Naive B cell (primary cell): ENCODE measurements at regions not wholly inside any gene's neighbourhood (a gene's known extent, or its start where the extent isn't known, plus 50 kb on each side); places are given as distances from the start of the nearest gene placed in this dataset.

Experiments used
- ATAC-seq, 2 donors: fragments of 150-1000 bp; cut with Tn5 transposase; 2 replicates each; pipeline ENCODE4 v1.10.0; 2021; ENCODE audit warnings: low read depth in 2 of 2, mild to moderate bottlenecking in 2 of 2, moderate library complexity in 2 of 2
- DNase-seq: peaks from one replicate; pipeline ENCODE4 v3.0.0; 2022
- H3K27ac Mint-ChIP-seq, 6 donors: one replicate each; pipeline ENCODE4 v1.8.0; 2020 to 2022; ENCODE audit warnings: mild to moderate bottlenecking in 6 of 6, mixed read lengths in 6 of 6, moderate library complexity in 5 of 6, inconsistent platforms in 2 of 6
- H3K27me3 Mint-ChIP-seq, 3 donors: one replicate each; pipeline ENCODE4 v1.8.0; 2021 to 2022; ENCODE audit warnings: mixed read lengths in 3 of 3, mild to moderate bottlenecking in 1 of 3
- H3K36me3 Mint-ChIP-seq, 2 donors: one replicate each; pipeline ENCODE4 v1.8.0; 2020 to 2022; ENCODE audit warnings: mixed read lengths in 2 of 2, inconsistent platforms in 1 of 2, mild to moderate bottlenecking in 1 of 2
- H3K4me1 Mint-ChIP-seq, 3 donors: one replicate each; pipeline ENCODE4 v1.8.0; 2020 to 2022; ENCODE audit warnings: mixed read lengths in 3 of 3, inconsistent platforms in 1 of 3, mild to moderate bottlenecking in 1 of 3, moderate library complexity in 1 of 3
- H3K4me3 Mint-ChIP-seq, 8 donors: one replicate each; pipeline ENCODE4 v1.8.0; 2020 to 2022; ENCODE audit warnings: mild to moderate bottlenecking in 8 of 8, mixed read lengths in 8 of 8, moderate library complexity in 8 of 8, inconsistent platforms in 2 of 8
- H3K9me3 Mint-ChIP-seq, 7 donors: one replicate each; pipeline ENCODE4 v1.8.0; 2020 to 2022; ENCODE audit warnings: mixed read lengths in 7 of 7, mild to moderate bottlenecking in 5 of 7, inconsistent platforms in 2 of 7, moderate library complexity in 1 of 7

DNA sequence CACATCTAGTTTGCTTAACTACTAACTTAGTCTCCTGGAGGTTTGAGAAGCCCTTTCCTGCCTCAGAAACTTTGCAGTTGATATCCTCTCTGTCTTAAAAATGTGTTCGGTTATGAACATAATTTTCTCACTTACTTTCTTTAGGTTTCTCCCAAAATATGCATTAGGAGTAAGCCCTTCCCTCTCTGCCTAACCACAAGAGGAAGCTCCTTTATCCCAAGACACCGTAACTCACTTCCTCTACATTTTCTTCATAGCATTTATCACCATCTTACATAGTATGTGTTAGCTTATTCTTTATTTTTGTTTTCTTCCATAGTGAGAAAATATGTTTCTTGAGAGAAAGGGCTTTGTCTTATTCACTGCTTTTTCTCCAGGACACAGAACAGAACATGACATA, 952.5 kb upstream of the ATXN8OS start:
- Mint-ChIP-seq H3K27ac (no peak overlapping the region), H3K27me3 (no peaks in the 10 kb centered on the region), H3K9me3 (peaks cover 0 to 8% (median 2%) of the 10 kb centered on the region in 7 donors), H3K4me1 (no peaks in the 10 kb centered on the region), H3K36me3 (no peaks in the 10 kb centered on the region), H3K4me3 (no peak overlapping the region)
- ATAC-seq (no peak), DNase-seq (no peak)

DNA sequence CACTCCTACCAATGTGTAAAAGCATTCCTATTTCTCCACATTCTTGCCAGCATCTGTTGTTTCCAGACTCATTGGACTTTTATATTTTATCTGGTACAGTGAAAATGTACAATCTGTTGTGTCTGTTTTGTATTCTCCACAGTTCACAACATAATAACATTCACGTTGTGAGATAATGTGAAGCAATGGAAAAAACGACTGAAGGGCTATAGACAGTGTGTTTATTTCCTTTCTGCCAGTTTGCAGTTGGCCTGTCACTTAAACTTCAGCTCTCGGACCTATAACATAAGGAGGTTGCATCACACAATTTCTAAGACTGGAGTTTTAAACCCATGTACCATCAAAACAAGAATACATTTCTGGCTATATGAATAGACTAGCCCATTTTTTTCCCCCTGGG, 965.5 kb upstream of the ATXN8OS start:
- Mint-ChIP-seq H3K9me3 (peaks cover 0 to 7% (median 2%) of the 10 kb centered on the region in 7 donors), H3K36me3 (no peaks in the 10 kb centered on the region), H3K27me3 (no peaks in the 10 kb centered on the region), H3K4me1 (no peaks in the 10 kb centered on the region), H3K27ac (no peak overlapping the region), H3K4me3 (no peak overlapping the region)
- DNase-seq (no peak), ATAC-seq (no peak)

DNA sequence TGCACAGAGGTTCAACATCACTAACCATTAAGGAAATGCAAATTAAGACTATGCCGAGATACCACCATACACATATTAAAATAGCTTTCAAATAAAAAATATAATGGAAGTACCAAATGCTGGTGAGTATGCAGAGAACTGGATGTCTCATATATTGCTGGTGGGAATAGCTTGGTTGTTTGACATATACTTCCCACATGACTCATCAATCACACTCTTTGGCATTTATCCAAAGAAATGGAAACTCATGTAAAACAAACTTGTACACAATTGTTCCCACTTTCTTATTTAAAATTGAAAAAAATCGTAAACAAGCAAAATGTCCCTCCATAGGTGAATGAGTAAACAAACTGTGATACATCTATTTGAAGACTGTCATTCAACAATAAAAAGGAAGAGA, 982.6 kb upstream of the ATXN8OS start:
- H3K27me3 Mint-ChIP-seq = no peaks in the 10 kb centered on the region
- H3K4me1 Mint-ChIP-seq = no peaks in the 10 kb centered on the region
- DNase-seq = no peak
- no peak overlapping the region for H3K27ac Mint-ChIP-seq
- H3K9me3 Mint-ChIP-seq = peaks cover 4 to 19% (median 10%) of the 10 kb centered on the region in 7 donors
- no peaks in the 10 kb centered on the region for H3K36me3 Mint-ChIP-seq
- H3K4me3 Mint-ChIP-seq = no peak overlapping the region
- no peak for ATAC-seq

DNA sequence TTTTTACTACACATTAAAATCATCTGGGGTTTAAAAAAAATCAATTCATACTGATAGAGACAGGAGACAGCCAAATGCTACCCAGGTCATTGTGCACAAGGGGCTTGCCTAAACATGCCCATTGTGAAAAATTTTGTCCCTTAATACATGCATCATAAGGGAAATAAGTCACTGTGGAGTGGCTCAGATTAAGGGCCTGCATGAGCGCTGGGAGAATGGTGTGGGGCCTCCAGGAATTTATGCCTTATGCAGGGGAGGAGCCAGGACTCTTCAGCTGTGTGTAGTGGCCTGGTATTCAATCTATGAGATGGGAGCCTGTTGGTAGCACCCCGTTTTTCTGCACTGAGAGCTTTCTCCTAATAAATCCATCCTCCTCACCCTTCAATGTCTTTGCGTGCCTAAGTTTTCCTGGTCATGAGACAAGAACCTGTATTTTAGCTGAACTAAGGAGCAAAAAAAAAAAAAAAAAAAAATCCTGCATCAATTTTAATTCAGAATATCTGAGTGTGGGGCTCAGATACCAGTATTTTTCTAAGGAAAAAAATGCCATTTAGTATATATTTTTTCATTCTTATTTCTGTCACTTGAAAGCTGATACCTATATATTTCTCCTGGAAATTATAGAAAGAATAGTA, 997.6 kb upstream of the ATXN8OS start:
- no peak for DNase-seq
- no peaks in the 10 kb centered on the region for H3K27me3 Mint-ChIP-seq
- H3K4me1 Mint-ChIP-seq = no peaks in the 10 kb centered on the region
- H3K27ac Mint-ChIP-seq = no peak overlapping the region
- H3K36me3 Mint-ChIP-seq = no peaks in the 10 kb centered on the region
- no peak overlapping the region for H3K4me3 Mint-ChIP-seq
- ATAC-seq = no peak
- H3K9me3 Mint-ChIP-seq = peaks cover 0 to 18% (median 5%) of the 10 kb centered on the region in 7 donors

DNA sequence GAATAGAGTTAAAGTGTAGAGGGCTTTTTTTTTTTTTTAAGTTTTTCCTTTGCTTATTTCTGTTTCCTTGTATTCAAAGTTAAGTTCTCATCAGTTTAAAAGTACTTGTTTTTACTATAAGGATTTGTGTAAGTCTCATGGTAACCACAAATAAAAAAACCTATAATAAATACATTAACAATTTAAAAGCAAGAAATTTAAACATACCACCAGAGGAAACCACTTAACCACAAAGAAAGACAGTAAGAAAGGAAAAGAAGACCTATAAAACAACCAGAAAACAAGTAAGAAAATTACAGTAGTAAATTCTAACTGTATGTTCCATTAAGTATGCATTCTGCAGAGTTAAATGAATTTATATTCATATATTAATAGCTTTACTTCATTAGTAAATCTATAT, 999.1 kb upstream of the ATXN8OS start:
- no peak for ATAC-seq
- H3K4me1 Mint-ChIP-seq = no peaks in the 10 kb centered on the region
- H3K4me3 Mint-ChIP-seq = no peak overlapping the region
- H3K27ac Mint-ChIP-seq = no peak overlapping the region
- H3K36me3 Mint-ChIP-seq = no peaks in the 10 kb centered on the region
- DNase-seq = no peak
- H3K9me3 Mint-ChIP-seq = peaks cover 0 to 18% (median 5%) of the 10 kb centered on the region in 7 donors
- no peaks in the 10 kb centered on the region for H3K27me3 Mint-ChIP-seq

DNA sequence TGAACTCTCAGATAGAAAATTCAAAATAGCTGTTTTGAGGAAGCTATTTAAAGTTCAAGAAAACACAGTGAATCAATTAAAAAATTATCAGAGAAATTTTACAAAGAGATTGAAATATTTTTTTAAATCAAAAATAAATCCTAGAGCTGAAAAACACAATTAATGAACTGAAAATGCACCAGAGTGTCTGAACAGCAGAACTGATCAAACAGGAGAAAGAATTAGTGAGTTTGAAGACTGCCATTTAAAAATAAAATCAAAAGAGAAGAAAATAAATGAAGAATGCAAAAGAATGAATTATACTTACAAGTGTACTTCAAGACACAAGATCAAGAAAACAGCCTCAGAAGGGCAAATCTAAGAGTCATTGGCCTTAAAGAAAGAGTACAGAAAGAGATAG, 1000.2 kb upstream of the ATXN8OS start:
- ATAC-seq = no peak
- Mint-ChIP-seq H3K27ac (no peak overlapping the region), H3K27me3 (no peaks in the 10 kb centered on the region), H3K36me3 (no peaks in the 10 kb centered on the region), H3K9me3 (peaks cover 0 to 18% (median 5%) of the 10 kb centered on the region in 7 donors), H3K4me3 (no peak overlapping the region), H3K4me1 (no peaks in the 10 kb centered on the region)
- no peak for DNase-seq

DNA sequence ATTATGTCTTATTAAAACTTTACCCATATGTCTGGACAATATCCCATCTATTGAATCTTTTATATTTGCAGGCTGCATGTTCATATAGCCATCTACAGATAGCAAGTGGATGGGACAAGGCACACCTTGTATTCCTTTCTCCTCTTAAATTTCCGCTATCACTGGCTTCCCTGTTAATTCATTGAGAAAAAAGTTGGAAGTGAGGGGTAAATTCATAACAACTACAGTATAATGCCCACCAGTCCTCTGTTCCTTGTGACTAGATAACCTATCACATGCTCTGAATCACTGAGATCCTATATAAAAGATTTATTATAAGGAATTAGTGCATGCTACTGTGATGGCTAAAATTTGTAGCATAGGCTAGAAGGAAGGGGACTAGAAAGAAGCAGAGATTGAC, 1005.8 kb upstream of the ATXN8OS start:
- Mint-ChIP-seq H3K9me3 (peaks cover 0 to 5% (median 1%) of the 10 kb centered on the region in 7 donors), H3K27me3 (no peaks in the 10 kb centered on the region), H3K4me3 (no peak overlapping the region), H3K36me3 (no peaks in the 10 kb centered on the region), H3K27ac (no peak overlapping the region), H3K4me1 (no peaks in the 10 kb centered on the region)
- no peak for DNase-seq
- ATAC-seq = no peak

DNA sequence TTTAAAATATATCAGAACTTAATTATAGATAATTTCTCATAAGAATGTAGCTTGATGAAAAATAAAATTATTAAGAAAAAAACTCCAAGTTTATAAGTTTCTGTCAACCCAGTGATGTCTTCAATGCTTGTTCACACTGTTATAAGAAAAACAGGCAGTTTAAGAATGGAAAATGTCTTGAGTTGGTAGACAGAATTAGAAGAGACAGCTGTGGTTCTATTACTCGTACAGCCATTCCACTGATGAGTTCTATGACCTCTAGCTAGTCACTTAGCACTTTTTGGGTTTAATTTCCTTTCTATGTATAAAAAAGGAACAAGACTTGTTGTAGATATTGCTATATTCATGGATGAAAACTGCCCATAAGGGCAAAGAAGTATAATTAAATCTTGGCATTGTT, 1013.1 kb upstream of the ATXN8OS start:
- no peak overlapping the region for H3K4me3 Mint-ChIP-seq

DNA sequence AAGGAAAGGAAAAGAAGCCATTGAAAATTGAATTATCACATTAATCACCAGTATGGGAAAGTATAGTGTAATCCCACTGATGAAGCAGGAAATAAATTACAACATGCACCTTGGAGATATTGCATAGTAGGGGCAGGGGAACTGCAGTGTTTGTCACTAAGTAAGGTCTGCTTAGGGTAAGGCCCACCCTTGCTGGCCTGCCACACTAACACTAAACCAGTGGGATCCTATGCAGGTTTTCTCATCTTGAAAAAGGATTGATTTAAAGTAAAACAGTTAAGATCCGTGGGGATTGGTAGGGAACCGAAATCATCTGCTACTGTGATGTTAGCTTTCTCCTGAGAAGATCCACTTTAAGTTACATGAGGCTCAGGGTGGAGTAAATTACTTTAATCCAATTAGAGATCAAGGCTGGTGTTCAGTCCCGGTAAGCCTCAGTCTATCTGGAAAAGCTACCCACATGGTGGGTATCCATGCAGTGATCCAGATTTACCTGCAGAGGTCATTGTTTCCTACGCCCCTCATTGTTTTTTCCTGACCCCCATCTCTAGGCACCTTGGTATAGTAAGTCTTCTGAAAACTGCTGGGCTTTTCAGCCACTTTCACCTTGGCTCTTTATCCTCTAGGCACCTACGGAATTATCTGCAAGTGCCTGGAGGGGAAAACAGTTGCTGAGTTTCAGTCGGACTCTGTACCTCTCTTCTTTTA, 1014.9 kb upstream of the ATXN8OS start:
- ATAC-seq = no peak
- H3K9me3 Mint-ChIP-seq = peaks cover 0 to 4% (median 0%) of the 10 kb centered on the region in 7 donors
- H3K27me3 Mint-ChIP-seq = no peaks in the 10 kb centered on the region
- no peak for DNase-seq
- no peaks in the 10 kb centered on the region for H3K4me1 Mint-ChIP-seq
- H3K27ac Mint-ChIP-seq = no peak overlapping the region
- H3K4me3 Mint-ChIP-seq = no peak overlapping the region
- H3K36me3 Mint-ChIP-seq = no peaks in the 10 kb centered on the region

More for the DNA sequence above, 1013.1 kb upstream of the ATXN8OS start:
- ATAC-seq (no peak), DNase-seq (no peak)
- no peaks in the 10 kb centered on the region for H3K36me3 Mint-ChIP-seq
- no peaks in the 10 kb centered on the region for H3K4me1 Mint-ChIP-seq
- no peaks in the 10 kb centered on the region for H3K27me3 Mint-ChIP-seq
- peaks cover 0 to 2% (median 0%) of the 10 kb centered on the region in 7 donors for H3K9me3 Mint-ChIP-seq
- H3K27ac Mint-ChIP-seq = no peak overlapping the region

DNA sequence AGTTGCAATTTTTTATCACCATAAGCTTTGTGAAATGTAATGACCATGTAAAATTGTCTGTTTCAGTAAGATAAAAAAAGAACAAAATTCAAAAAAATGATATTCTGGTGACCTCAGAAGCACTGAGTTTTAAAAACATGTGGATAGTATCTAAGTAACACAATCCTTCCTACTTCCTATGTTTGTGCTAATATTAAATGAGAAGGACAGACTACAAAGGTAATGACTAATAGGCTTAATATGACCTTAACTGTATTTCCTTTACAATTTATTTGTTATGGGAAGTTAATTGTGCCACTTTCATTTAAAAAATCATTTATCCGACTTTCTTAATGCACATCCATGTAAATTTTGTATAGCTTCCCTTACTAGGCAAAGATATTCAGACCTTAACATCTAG, 1030.4 kb upstream of the ATXN8OS start:
- no peak overlapping the region for H3K4me3 Mint-ChIP-seq
- no peak overlapping the region for H3K27ac Mint-ChIP-seq
- no peaks in the 10 kb centered on the region for H3K4me1 Mint-ChIP-seq
- no peak for DNase-seq
- H3K27me3 Mint-ChIP-seq = no peaks in the 10 kb centered on the region
- no peaks in the 10 kb centered on the region for H3K36me3 Mint-ChIP-seq
- ATAC-seq = no peak
- peaks cover 0 to 3% (median 2%) of the 10 kb centered on the region in 7 donors for H3K9me3 Mint-ChIP-seq

DNA sequence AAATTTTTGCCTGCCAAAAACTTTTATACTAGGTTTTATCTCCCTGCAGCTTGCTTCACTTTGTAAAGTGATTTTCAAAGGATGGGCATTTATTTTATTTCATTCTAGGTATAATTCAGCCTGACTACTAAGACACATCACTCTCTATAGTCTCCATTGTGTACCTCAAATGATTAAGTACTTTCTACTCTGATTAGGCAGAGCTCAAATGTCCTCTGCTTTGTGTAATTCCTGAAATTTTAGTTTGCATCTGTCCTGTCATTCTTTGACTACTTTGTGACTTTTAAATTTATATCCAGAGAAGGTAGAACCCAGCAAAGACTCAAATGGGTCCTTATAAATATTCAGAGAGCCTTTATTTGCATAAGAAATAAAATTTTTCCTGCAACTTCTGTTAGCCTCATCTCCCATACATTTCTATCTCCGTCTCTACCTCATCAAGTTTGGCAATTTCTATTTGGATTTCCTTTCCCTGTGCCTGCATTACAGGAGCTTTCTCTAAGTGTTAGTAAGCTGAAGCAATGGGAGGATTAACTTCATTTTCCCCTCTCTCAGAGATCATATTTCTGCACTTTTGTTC, 1038.0 kb upstream of the ATXN8OS start:
- Mint-ChIP-seq H3K27me3 (no peaks in the 10 kb centered on the region), H3K36me3 (no peaks in the 10 kb centered on the region), H3K4me1 (no peaks in the 10 kb centered on the region), H3K9me3 (peaks cover 0 to 8% (median 2%) of the 10 kb centered on the region in 7 donors), H3K4me3 (no peak overlapping the region), H3K27ac (no peak overlapping the region)
- no peak for ATAC-seq
- no peak for DNase-seq

DNA sequence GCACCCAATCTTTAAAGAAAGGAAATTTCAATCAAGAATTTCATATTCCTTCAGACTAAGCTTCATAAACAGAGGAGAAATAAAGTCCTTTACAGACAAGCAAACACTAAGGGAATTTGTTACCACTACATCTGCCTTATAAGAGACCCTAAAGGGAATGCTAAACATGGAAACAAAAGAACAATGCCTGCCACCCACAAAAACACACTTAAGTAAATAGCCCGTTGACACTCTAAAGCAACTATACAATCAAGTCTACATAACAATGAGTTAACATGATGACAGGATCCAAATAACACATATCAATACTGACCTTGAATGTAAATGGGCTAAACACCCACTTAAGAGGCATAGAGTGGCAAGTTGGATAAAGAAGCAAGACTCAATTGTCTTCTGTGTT, 1056.9 kb upstream of the ATXN8OS start:
- ATAC-seq (no peak), DNase-seq (no peak)
- Mint-ChIP-seq H3K27me3 (no peaks in the 10 kb centered on the region), H3K36me3 (no peaks in the 10 kb centered on the region), H3K27ac (no peak overlapping the region), H3K4me3 (no peak overlapping the region), H3K9me3 (peaks cover 2 to 13% (median 5%) of the 10 kb centered on the region in 7 donors), H3K4me1 (no peaks in the 10 kb centered on the region)

DNA sequence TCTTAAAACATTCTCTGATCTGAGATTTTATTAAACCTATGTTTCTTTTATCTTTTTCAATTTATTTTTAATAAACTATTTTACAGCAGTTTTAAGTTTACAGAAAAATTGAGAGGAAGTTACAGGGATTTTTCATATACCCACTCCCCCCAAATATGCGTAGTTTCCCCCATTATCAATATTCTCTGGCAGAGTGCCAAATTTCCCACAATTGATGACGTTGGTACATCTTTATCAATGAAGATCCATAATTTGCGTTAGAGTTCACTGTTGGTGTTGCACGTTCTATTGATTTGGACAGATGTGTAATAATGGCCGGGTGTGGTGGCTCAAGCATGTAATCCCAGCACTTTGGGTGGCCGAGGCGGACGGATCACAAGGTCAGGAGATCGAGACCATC, 1063.0 kb upstream of the ATXN8OS start:
- Mint-ChIP-seq H3K4me3 (no peak overlapping the region), H3K36me3 (no peaks in the 10 kb centered on the region), H3K27ac (no peak overlapping the region), H3K4me1 (no peaks in the 10 kb centered on the region), H3K27me3 (no peaks in the 10 kb centered on the region), H3K9me3 (peaks cover 2 to 11% (median 5%) of the 10 kb centered on the region in 7 donors)
- DNase-seq = no peak
- ATAC-seq = no peak

DNA sequence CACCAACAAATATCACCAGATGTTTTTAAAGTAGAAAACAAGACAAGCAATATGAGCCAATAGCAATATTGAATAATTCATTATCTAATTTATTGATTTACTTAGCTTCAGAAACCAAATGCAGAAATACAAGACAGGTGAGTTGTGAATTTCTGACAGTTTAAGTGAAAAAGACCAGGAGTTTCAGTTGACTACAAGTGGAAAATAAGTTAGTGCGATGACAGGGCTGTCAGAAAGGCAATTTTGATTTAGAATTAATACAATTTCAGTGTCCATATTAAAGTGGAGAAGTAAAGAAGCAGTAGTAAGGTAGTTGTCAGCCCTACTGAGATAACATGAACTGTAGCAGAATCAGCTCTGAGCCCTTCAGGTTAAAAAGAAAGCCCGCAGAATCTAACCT, 1066.7 kb upstream of the ATXN8OS start:
- Mint-ChIP-seq H3K9me3 (peaks cover 4 to 10% (median 6%) of the 10 kb centered on the region in 7 donors), H3K27ac (no peak overlapping the region), H3K4me3 (no peak overlapping the region)

More for the DNA sequence above, 1066.7 kb upstream of the ATXN8OS start:
- no peak for DNase-seq
- ATAC-seq = no peak
- Mint-ChIP-seq H3K36me3 (no peaks in the 10 kb centered on the region), H3K4me1 (no peaks in the 10 kb centered on the region), H3K27me3 (no peaks in the 10 kb centered on the region)
